ENCODE measurements at regions not wholly inside any gene's neighbourhood (a gene's known extent, or its start where the extent isn't known, plus 50 kb on each side); places are given as distances from the start of the nearest gene placed in this dataset.
A peak's percentile ranks its signal among the peaks of the same experiment; 100 is the strongest.

DNA sequence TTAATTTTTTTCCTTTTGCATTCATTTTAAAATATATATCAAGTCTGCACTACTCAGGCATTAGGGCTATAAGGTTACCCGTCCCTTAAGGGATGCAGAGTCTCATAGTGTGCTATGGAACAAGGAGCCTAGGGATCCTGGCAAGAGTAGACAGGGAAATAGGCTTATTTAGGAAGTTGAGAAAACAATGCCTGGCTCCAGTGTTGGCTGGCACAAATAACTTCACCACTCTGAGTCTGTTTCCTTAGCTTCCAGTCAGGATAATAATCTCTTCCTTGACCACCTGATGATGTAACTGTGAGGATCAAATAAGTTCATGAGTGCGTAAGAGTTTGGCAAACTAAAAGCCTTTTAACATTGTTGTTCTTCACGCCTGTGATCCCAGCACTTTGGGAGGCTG is 540.8 kb upstream of the IL12A start:
- Histone ChIP-seq H3K9ac (ENCODE audit: low read depth, low read length) (no peak overlapping the region), H3K4me1 (ENCODE audit: control insufficient read depth, insufficient read depth, low read length) (peaks cover 14% of the 10 kb centered on the region), H3K27me3 (ENCODE audit: control insufficient read depth, insufficient read depth, low read length) (no peaks in the 10 kb centered on the region), H3K4me2 (ENCODE audit: low read length) (no peak overlapping the region), H3K36me3 (ENCODE audit: insufficient read depth, low read length) (no peaks in the 10 kb centered on the region), H3K9me3 (replicated peaks; ENCODE audit: low read length) (no peaks in the 10 kb centered on the region), H3K4me3 (ENCODE audit: low read length) (no peak overlapping the region)

DNA sequence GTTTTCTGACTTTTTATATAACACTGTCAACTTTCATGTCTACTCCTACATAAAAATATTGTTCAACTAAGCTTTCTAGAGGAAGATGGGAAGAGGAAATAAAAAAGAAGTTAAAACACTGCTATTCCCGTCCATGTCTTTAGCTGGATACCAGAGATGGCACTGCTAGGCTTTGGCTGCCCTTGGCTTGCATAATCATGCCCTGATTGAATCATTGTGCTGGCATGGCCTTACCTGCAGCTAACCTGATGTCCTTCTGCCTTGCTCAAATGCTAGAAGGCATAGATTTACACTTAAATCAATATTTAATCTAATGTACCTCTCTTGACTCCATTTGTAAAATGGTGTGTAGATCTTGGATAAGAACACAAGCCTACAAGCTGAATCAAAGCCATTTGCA is 539.7 kb upstream of the IL12A start:
- no peak overlapping the region for H3K4me3 ChIP-seq (ENCODE audit: low read length)
- H3K4me1 ChIP-seq (ENCODE audit: control insufficient read depth, insufficient read depth, low read length): peaks cover 14% of the 10 kb centered on the region
- H3K4me2 ChIP-seq (ENCODE audit: low read length): no peak overlapping the region
- no peaks in the 10 kb centered on the region for H3K36me3 ChIP-seq (ENCODE audit: insufficient read depth, low read length)
- no peaks in the 10 kb centered on the region for H3K9me3 ChIP-seq (replicated peaks; ENCODE audit: low read length)
- no peak overlapping the region for H3K9ac ChIP-seq (ENCODE audit: low read depth, low read length)
- H3K27me3 ChIP-seq (ENCODE audit: control insufficient read depth, insufficient read depth, low read length): no peaks in the 10 kb centered on the region

DNA sequence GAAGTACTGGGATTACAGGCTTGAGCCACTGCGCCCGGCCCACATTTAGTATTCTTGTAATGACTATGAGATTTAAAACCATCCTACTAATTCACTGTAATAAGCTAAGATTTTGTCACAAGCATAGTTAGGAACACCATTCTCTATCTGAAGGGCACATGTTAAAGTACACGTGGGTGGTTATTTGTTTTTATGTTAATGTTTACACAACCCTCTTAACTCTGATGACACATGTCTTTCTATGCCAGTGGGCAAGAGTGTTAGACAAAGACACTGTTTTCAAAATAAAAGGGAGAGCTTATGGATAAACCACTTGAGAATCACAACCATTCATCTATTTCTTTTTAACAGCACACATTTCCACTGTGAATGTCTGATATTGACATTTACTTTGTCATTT is 537.6 kb upstream of the IL12A start:
- H3K4me1 ChIP-seq (ENCODE audit: control insufficient read depth, insufficient read depth, low read length): peaks cover 21% of the 10 kb centered on the region
- no peaks in the 10 kb centered on the region for H3K9me3 ChIP-seq (replicated peaks; ENCODE audit: low read length)
- H3K9ac ChIP-seq (ENCODE audit: low read depth, low read length): no peak overlapping the region
- no peak overlapping the region for H3K4me3 ChIP-seq (ENCODE audit: low read length)
- H3K36me3 ChIP-seq (ENCODE audit: insufficient read depth, low read length): no peaks in the 10 kb centered on the region
- no peaks in the 10 kb centered on the region for H3K27me3 ChIP-seq (ENCODE audit: control insufficient read depth, insufficient read depth, low read length)
- H3K4me2 ChIP-seq (ENCODE audit: low read length): no peak overlapping the region

DNA sequence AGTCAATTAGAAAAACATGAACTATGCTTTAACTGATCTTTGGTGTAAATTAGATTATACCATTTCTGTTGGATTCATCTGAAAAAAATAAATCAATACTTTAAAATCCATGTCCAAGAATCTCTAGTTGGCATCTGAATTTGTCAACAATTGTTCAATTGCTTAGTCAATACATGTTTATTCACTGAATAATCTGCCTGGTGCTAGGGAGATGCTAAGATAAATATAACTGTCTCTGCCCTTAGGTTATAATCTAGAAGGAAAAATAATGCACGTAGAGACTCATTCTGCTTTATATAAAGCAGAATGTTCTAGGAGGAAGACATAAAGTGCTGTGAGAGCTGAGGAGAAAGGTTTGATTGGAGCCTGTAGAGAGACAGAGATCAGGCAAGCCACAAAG is 537.2 kb upstream of the IL12A start:
- H3K4me3 ChIP-seq (ENCODE audit: low read length): no peak overlapping the region
- no peaks in the 10 kb centered on the region for H3K36me3 ChIP-seq (ENCODE audit: insufficient read depth, low read length)
- no peaks in the 10 kb centered on the region for H3K9me3 ChIP-seq (replicated peaks; ENCODE audit: low read length)
- H3K9ac ChIP-seq (ENCODE audit: low read depth, low read length): no peak overlapping the region
- peaks cover 25% of the 10 kb centered on the region for H3K4me1 ChIP-seq (ENCODE audit: control insufficient read depth, insufficient read depth, low read length)
- no peaks in the 10 kb centered on the region for H3K27me3 ChIP-seq (ENCODE audit: control insufficient read depth, insufficient read depth, low read length)
- H3K4me2 ChIP-seq (ENCODE audit: low read length): no peak overlapping the region

DNA sequence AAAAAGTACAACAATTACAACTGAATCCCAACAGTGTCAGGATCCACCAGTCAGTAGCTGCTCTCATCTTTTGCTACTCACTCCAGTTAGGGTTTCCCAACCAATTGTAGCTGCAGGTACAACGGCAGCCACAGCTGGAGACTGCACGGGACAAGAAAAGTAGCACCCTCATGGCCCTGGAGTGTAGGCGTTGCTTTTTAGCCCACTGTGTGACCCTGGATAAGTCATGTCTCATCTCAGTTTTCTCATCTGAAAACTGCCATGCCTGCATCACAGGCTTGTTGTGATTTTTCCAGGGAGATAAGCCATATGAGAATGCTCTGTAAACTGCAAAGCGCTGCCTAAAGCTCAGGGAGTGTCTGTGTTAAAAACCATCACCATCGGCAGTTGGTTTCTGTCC is 535.6 kb upstream of the IL12A start:
- Histone ChIP-seq H3K4me3 (ENCODE audit: low read length) (no peak overlapping the region), H3K9me3 (replicated peaks; ENCODE audit: low read length) (no peaks in the 10 kb centered on the region), H3K27me3 (ENCODE audit: control insufficient read depth, insufficient read depth, low read length) (no peaks in the 10 kb centered on the region), H3K36me3 (ENCODE audit: insufficient read depth, low read length) (no peaks in the 10 kb centered on the region), H3K4me2 (ENCODE audit: low read length) (no peak overlapping the region), H3K9ac (ENCODE audit: low read depth, low read length) (no peak overlapping the region), H3K4me1 (ENCODE audit: control insufficient read depth, insufficient read depth, low read length) (peaks cover 34% of the 10 kb centered on the region)

DNA sequence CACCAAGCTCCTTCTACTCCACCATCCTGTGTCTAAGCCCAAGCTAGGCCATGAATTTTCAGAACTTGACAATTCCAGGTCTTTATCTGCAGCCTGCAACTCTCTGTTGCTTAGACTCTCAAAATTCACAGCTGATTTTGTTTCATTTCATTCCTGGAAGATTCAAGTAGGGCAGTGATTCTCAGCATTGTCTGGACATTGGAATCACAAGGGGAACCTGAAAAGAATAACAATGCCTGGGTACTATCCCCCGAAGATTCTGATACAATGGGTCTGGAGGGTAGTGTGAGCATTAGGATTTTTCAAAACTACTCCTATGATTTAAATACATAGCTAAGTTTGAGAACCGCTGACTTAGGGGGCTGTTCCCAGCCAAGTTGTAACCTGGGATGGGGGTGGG is 534.7 kb upstream of the IL12A start:
- no peak overlapping the region for H3K9ac ChIP-seq (ENCODE audit: low read depth, low read length)
- no peaks in the 10 kb centered on the region for H3K9me3 ChIP-seq (replicated peaks; ENCODE audit: low read length)
- H3K27me3 ChIP-seq (ENCODE audit: control insufficient read depth, insufficient read depth, low read length): no peaks in the 10 kb centered on the region
- H3K4me1 ChIP-seq (ENCODE audit: control insufficient read depth, insufficient read depth, low read length): peaks cover 41% of the 10 kb centered on the region
- H3K36me3 ChIP-seq (ENCODE audit: insufficient read depth, low read length): no peaks in the 10 kb centered on the region
- no peak overlapping the region for H3K4me2 ChIP-seq (ENCODE audit: low read length)
- no peak overlapping the region for H3K4me3 ChIP-seq (ENCODE audit: low read length)

DNA sequence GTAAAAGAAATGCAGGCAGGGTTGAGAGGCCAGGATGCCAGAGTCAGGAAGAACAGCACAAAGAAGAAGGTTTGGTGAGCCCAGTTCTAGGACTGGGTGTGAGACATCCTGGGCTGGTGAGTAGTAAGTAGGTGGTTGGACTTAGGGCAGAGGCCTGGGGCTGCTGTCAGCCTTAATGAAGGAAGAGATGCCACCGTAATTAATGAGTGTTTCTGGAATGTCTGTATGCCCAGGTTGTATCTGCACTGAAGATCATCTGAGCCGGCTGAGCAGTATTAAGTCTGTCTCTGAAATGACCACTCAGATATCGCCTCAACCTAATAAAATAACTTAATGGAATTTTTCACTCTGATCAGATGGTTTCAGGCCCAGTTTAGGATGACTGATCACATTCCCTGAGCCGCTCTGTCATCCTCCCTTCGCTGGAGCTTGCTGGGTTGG is 532.9 kb upstream of the IL12A start:
- H3K27me3 ChIP-seq (ENCODE audit: control insufficient read depth, insufficient read depth, low read length): no peaks in the 10 kb centered on the region
- no peak overlapping the region for H3K4me2 ChIP-seq (ENCODE audit: low read length)
- no peak overlapping the region for H3K4me3 ChIP-seq (ENCODE audit: low read length)
- H3K9ac ChIP-seq (ENCODE audit: low read depth, low read length): no peak overlapping the region
- H3K36me3 ChIP-seq (ENCODE audit: insufficient read depth, low read length): no peaks in the 10 kb centered on the region
- peaks cover 43% of the 10 kb centered on the region for H3K4me1 ChIP-seq (ENCODE audit: control insufficient read depth, insufficient read depth, low read length)
- H3K9me3 ChIP-seq (replicated peaks; ENCODE audit: low read length): no peaks in the 10 kb centered on the region

DNA sequence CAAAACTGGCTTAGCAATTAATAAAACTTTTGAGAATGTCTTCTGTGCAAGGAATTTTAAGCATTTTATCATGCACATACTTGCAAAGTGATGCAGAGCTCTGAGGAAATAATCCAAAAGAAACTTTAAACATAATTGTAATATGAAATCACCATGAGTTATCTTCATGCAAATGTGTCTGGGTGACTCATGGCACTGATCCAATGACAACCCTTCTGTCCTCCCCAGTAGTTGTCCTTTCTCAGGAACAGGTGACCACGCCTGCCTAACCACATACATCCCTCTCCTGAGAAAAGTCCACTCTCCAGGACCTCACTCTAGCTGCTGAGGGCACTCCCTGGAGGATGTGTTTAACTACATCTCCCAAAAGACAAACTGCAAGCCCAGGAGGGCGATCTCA is 530.6 kb upstream of the IL12A start:
- no peaks in the 10 kb centered on the region for H3K9me3 ChIP-seq (replicated peaks; ENCODE audit: low read length)
- peaks cover 36% of the 10 kb centered on the region for H3K4me1 ChIP-seq (ENCODE audit: control insufficient read depth, insufficient read depth, low read length)
- H3K4me2 ChIP-seq (ENCODE audit: low read length): peak overlapping the region; percentile 71
- no peaks in the 10 kb centered on the region for H3K36me3 ChIP-seq (ENCODE audit: insufficient read depth, low read length)
- no peaks in the 10 kb centered on the region for H3K27me3 ChIP-seq (ENCODE audit: control insufficient read depth, insufficient read depth, low read length)
- H3K4me3 ChIP-seq (ENCODE audit: low read length): peak overlapping the region; percentile 14
- H3K9ac ChIP-seq (ENCODE audit: low read depth, low read length): peak overlapping the region; percentile 52

DNA sequence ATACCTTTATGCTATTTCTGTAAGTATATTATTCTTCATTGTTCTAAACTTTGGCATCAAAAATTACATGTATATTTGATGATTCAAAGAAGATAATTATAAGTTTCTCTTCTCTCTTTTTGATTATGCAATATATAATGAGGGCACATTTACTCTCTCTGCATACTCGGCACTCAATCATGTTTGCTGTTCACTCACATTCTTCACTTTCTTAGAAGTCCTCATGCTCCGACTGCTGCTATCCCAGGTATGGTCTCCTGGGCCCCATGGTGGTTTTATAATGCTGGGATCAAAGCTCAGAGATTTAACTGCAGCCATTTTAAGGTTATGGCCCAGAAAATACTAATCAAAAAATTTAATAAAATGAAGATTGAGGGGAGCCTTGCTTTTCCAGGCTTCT is 529.7 kb upstream of the IL12A start:
- Histone ChIP-seq H3K4me1 (ENCODE audit: control insufficient read depth, insufficient read depth, low read length) (peaks cover 36% of the 10 kb centered on the region), H3K36me3 (ENCODE audit: insufficient read depth, low read length) (no peaks in the 10 kb centered on the region), H3K4me3 (ENCODE audit: low read length) (no peak overlapping the region), H3K9ac (ENCODE audit: low read depth, low read length) (no peak overlapping the region), H3K4me2 (ENCODE audit: low read length) (no peak overlapping the region), H3K9me3 (replicated peaks; ENCODE audit: low read length) (no peaks in the 10 kb centered on the region), H3K27me3 (ENCODE audit: control insufficient read depth, insufficient read depth, low read length) (no peaks in the 10 kb centered on the region)

DNA sequence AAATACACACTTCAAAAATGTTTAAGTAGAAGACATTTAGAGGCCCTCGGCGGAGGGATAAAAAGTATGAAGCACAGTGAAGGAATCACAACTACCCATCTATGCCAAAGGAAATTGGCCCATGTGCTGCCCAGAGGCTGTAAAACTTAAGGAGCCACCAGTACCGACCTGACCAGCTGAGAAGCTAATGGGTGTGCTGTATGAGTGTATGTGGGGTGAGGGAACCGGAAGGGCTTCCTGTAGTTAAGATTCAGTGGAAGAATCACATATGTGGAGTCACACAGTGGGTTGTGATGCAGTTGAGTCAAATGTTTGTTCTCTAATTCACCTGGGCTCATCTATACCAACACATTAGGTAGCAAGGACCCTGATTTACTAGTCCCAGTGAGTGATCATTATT is 516.0 kb upstream of the IL12A start:
- no peak overlapping the region for H3K9ac ChIP-seq (ENCODE audit: low read depth, low read length)
- H3K4me1 ChIP-seq (ENCODE audit: control insufficient read depth, insufficient read depth, low read length): no peaks in the 10 kb centered on the region
- H3K4me2 ChIP-seq (ENCODE audit: low read length): no peak overlapping the region
- no peaks in the 10 kb centered on the region for H3K36me3 ChIP-seq (ENCODE audit: insufficient read depth, low read length)
- H3K4me3 ChIP-seq (ENCODE audit: low read length): no peak overlapping the region
- H3K27me3 ChIP-seq (ENCODE audit: control insufficient read depth, insufficient read depth, low read length): no peaks in the 10 kb centered on the region
- H3K9me3 ChIP-seq (replicated peaks; ENCODE audit: low read length): no peaks in the 10 kb centered on the region

DNA sequence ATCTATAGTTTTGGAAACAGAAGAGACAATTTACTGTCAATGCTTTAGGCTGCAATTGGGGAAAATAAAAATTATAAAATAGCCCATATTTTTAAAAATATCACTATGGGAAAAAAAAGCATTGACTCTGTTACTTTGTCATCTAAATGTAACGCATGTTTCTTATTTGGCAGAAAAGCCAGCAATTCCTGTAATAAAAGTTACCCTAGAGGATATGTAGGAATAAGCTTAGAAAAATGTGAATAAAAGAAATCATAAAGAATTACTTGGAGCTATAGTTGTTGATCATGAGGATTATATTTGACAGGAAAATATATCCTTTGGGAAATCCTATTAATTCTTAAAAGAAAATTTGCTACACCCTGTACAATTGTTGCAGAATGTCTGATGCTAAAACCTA is 515.4 kb upstream of the IL12A start:
- no peaks in the 10 kb centered on the region for H3K27me3 ChIP-seq (ENCODE audit: control insufficient read depth, insufficient read depth, low read length)
- H3K9ac ChIP-seq (ENCODE audit: low read depth, low read length): no peak overlapping the region
- no peak overlapping the region for H3K4me3 ChIP-seq (ENCODE audit: low read length)
- H3K4me1 ChIP-seq (ENCODE audit: control insufficient read depth, insufficient read depth, low read length): no peaks in the 10 kb centered on the region
- no peaks in the 10 kb centered on the region for H3K9me3 ChIP-seq (replicated peaks; ENCODE audit: low read length)
- H3K36me3 ChIP-seq (ENCODE audit: insufficient read depth, low read length): no peaks in the 10 kb centered on the region
- H3K4me2 ChIP-seq (ENCODE audit: low read length): no peak overlapping the region

DNA sequence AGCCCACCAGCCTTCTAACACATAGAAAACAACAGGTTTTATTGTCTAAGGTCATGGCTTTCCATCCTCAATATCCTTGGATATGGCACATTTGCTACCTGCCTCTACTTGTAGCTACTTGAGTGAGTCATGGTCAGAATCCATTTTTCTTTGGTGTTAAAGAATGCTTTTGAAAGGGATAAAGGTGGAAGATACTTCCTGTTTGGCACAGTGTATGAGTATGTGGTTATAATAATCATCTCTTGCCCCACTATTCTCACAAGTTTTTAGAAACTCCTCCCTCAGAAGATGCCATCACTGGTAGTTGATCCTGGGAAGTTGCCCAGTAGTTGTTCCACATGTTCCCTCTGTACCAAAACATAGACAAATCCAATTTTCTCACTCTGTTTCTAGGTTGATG is 508.6 kb upstream of the IL12A start:
- Histone ChIP-seq H3K27me3 (ENCODE audit: control insufficient read depth, insufficient read depth, low read length) (no peaks in the 10 kb centered on the region), H3K4me3 (ENCODE audit: low read length) (no peak overlapping the region), H3K36me3 (ENCODE audit: insufficient read depth, low read length) (no peaks in the 10 kb centered on the region), H3K4me2 (ENCODE audit: low read length) (no peak overlapping the region), H3K9me3 (replicated peaks; ENCODE audit: low read length) (no peaks in the 10 kb centered on the region), H3K4me1 (ENCODE audit: control insufficient read depth, insufficient read depth, low read length) (no peaks in the 10 kb centered on the region), H3K9ac (ENCODE audit: low read depth, low read length) (no peak overlapping the region)
